K562 (cell line): ENCODE measurements at regions not wholly inside any gene's neighbourhood (a gene's known extent, or its start where the extent isn't known, plus 50 kb on each side); places are given as distances from the start of the nearest gene placed in this dataset.

Source experiments
- ATAC-seq: fragments of 200-7000 bp; cut with Tn5 transposase; 3 replicates; pipeline ENCODE4 v1.9.1; 2020; ENCODE audit warnings: moderate library complexity
- BruUV-seq: library from RNA; stranded (reverse); fragments of 400-500 nt; replicated peaks from 2 replicates; lab custom pipeline; 2021; lab: Mats Ljungman, UMichigan
- CTCF ChIA-PET: fragments of 300-600 bp; formaldehyde crosslinking; extraction: SDS; loops from one replicate; lab custom pipeline; 2021; ENCODE audit warnings: low intra/inter-chr PET ratio; lab: Yijun Ruan, JAX
- POLR2A ChIA-PET: fragments of 300-600, 350-650 bp; sonication (Branson Sonifier 250); formaldehyde crosslinking; extraction: SDS; loops from one replicate; lab custom pipeline; 2021; ENCODE audit warnings: antibody characterized with exemption, inconsistent platforms; lab: Yijun Ruan, JAX
- DNase-seq, 4 experiments: peaks; one replicate each; pipeline versions ENCODE4 v3.0.0 to v3.0.0-alpha.2; 2011 to 2018; ENCODE audit warnings: low spot score in 3 of 4, mixed read lengths in 3 of 4; ENCODE audit errors: extremely low read depth in 1 of 4
- FAIRE-seq: peaks from 2 replicates; lab custom pipeline; 2011; peaks lifted over from hg19 to GRCh38; lab: Jason Lieb, UNC
- H2AFZ ChIP-seq: 2 replicates; pipeline ENCODE4 v1.6.0; 2011; ENCODE audit warnings: low read depth, low read length, control low read depth, inconsistent platforms
- H3K27ac ChIP-seq: fragments of 200-600 bp; 3 replicates; pipeline ENCODE4 v1.8.0; 2011; ENCODE audit warnings: low read depth, mild to moderate bottlenecking, control low read depth, inconsistent platforms, low read length, moderate library complexity, mixed read lengths; ENCODE audit errors: extremely low read depth
- H3K27me3 ChIP-seq, 2 experiments: fragments of 300-600 bp in 1 of 2; 2 replicates in 1 of 2; 3 replicates in 1 of 2; pipeline versions ENCODE4 v1.6.0 to v1.8.0; 2011; ENCODE audit warnings: inconsistent platforms in 2 of 2, low read length in 2 of 2, mild to moderate bottlenecking in 1 of 2, mixed read lengths in 1 of 2, moderate library complexity in 1 of 2; ENCODE audit not compliant: control insufficient read depth in 2 of 2, insufficient read depth in 2 of 2
- H3K36me3 ChIP-seq: fragments of 300-600 bp; 3 replicates; pipeline ENCODE4 v1.8.0; 2011; ENCODE audit warnings: mild to moderate bottlenecking, low read length, inconsistent platforms; ENCODE audit not compliant: control insufficient read depth, insufficient read depth
- H3K4me1 ChIP-seq, 2 experiments: fragments of 200-600 bp in 1 of 2; replicated peaks in 1 of 2; 2 replicates in 1 of 2; 3 replicates in 1 of 2; pipeline versions ENCODE4 v1.5.1 to v1.8.0; 2011; ENCODE audit warnings: inconsistent platforms in 2 of 2, low read length in 2 of 2, mild to moderate bottlenecking in 1 of 2, mixed read lengths in 1 of 2, moderate library complexity in 1 of 2; ENCODE audit not compliant: control insufficient read depth in 2 of 2, insufficient read depth in 2 of 2
- H3K4me2 ChIP-seq: 2 replicates; pipeline ENCODE4 v1.6.1; 2011; ENCODE audit warnings: low read length, control low read depth, inconsistent platforms, mixed read lengths; ENCODE audit not compliant: insufficient read depth
- H3K4me3 ChIP-seq: fragments of 200-600 bp; sonication (generic), shearing (Covaris generic); 2 replicates; pipeline ENCODE4 v1.5.1; 2016; ENCODE audit warnings: control low read depth, inconsistent platforms
- H3K79me2 ChIP-seq: fragments of 200-600 bp; 3 replicates; pipeline ENCODE4 v1.8.0; 2011; ENCODE audit warnings: low read length, inconsistent platforms; ENCODE audit not compliant: control insufficient read depth, insufficient read depth
- H3K9ac ChIP-seq, 2 experiments: 2 replicates each; pipeline versions ENCODE4 v1.6.0 to v1.6.1; 2011; ENCODE audit warnings: low read depth in 2 of 2, low read length in 2 of 2, control low read depth in 1 of 2, inconsistent platforms in 1 of 2, mild to moderate bottlenecking in 1 of 2, mixed read lengths in 1 of 2; ENCODE audit not compliant: insufficient read depth in 1 of 2
- H3K9me1 ChIP-seq: one replicate; pipeline ENCODE4 v1.6.0; 2011; ENCODE audit warnings: inconsistent platforms, mild to moderate bottlenecking, low read length, moderate library complexity; ENCODE audit not compliant: control insufficient read depth, insufficient read depth
- H3K9me3 ChIP-seq: replicated peaks from 2 replicates; pipeline ENCODE4 v1.5.1; 2011; ENCODE audit warnings: low read depth, low read length, inconsistent platforms; ENCODE audit not compliant: control insufficient read depth, insufficient read depth
- H4K20me1 ChIP-seq: replicated peaks from 2 replicates; pipeline ENCODE4 v1.6.1; 2011; ENCODE audit warnings: low read length, inconsistent platforms, mixed read lengths; ENCODE audit not compliant: control insufficient read depth, insufficient read depth
- CEBPB ChIP-seq: fragments of 450-650 bp; IDR thresholded peaks from 2 replicates; pipeline ENCODE4 v1.6.1; 2016; ENCODE audit warnings: missing genetic modification characterization, missing compliant biosample characterization
- CEBPG ChIP-seq, 3 experiments: fragments of 200-800 bp in 1 of 3; sonication (Bioruptor generic) in 1 of 3; sonication (generic) in 1 of 3; formaldehyde crosslinking in 1 of 3; IDR thresholded peaks in 2 of 3; conservative IDR thresholded peaks in 1 of 3; 2 replicates each; pipeline versions ENCODE4 v1.6.1 to v1.8.0; 2016 to 2022; ENCODE audit warnings: missing compliant biosample characterization in 2 of 3, missing genetic modification characterization in 2 of 3, mild to moderate bottlenecking in 1 of 3, missing genetic modification reagents in 1 of 3
- CSDE1 ChIP-seq, 2 experiments: fragments of 450-650 bp; IDR thresholded peaks; 2 replicates each; pipeline ENCODE4 v1.6.1; 2016; ENCODE audit warnings: mild to moderate bottlenecking in 1 of 2
- E2F3 ChIP-seq: fragments of 250-450 bp; sonication (Bioruptor Pico); IDR thresholded peaks from 2 replicates; pipeline ENCODE4 v1.4.0; 2020; ENCODE audit warnings: mild to moderate bottlenecking
- ERF ChIP-seq: fragments of 450-650 bp; formaldehyde crosslinking; IDR thresholded peaks from 2 replicates; pipeline ENCODE4 v1.4.0; 2020; ENCODE audit warnings: mild to moderate bottlenecking, mixed read lengths
- FIP1L1 ChIP-seq: fragments of 200-400 bp; formaldehyde crosslinking; IDR thresholded peaks from 2 replicates; pipeline ENCODE4 v1.6.1; 2018; ENCODE audit warnings: mild to moderate bottlenecking, low read depth, low read length; ENCODE audit not compliant: poor library complexity, severe bottlenecking
- JUNB ChIP-seq: fragments of 450-650 bp; formaldehyde crosslinking; conservative IDR thresholded peaks from 2 replicates; pipeline ENCODE4 v1.4.0; 2020; ENCODE audit warnings: mild to moderate bottlenecking
- LARP7 ChIP-seq: fragments of 450-650 bp; IDR thresholded peaks from 2 replicates; pipeline ENCODE4 v1.6.1; 2016
- MCM2 ChIP-seq: fragments of 450-650 bp; IDR thresholded peaks from 2 replicates; pipeline ENCODE4 v1.6.1; 2017; ENCODE audit warnings: low read depth, mild to moderate bottlenecking
- NCOA1 ChIP-seq: fragments of 450-650 bp; IDR thresholded peaks from 2 replicates; pipeline ENCODE4 v1.6.1; 2016; ENCODE audit warnings: low read depth
- SNIP1 ChIP-seq: fragments of 450-650 bp; IDR thresholded peaks from 2 replicates; pipeline ENCODE4 v1.7.1; 2017; ENCODE audit warnings: low read depth, mild to moderate bottlenecking
- THRA ChIP-seq: fragments of 450-650 bp; IDR thresholded peaks from 2 replicates; pipeline ENCODE4 v1.6.1; 2017; ENCODE audit warnings: mild to moderate bottlenecking, moderate library complexity
- TOE1 ChIP-seq, 2 experiments: fragments of 450-650 bp in 1 of 2; sonication (generic) in 1 of 2; formaldehyde crosslinking in 1 of 2; IDR thresholded peaks; 2 replicates each; pipeline versions ENCODE4 v1.7.1 to v1.8.0; 2016 to 2022; ENCODE audit warnings: borderline replicate concordance in 2 of 2, mild to moderate bottlenecking in 2 of 2, antibody characterized with exemption in 1 of 2, inconsistent platforms in 1 of 2, low read depth in 1 of 2, missing genetic modification reagents in 1 of 2, moderate library complexity in 1 of 2
- YBX1 ChIP-seq: fragments of 450-650 bp; IDR thresholded peaks from 2 replicates; pipeline ENCODE4 v1.7.1; 2016; ENCODE audit warnings: mild to moderate bottlenecking
- ZBTB11 ChIP-seq, 3 experiments: fragments of 200-800 bp in 1 of 3; fragments of 250-450 bp in 1 of 3; fragments of 450-650 bp in 1 of 3; sonication (Bioruptor Pico) in 1 of 3; sonication (Bioruptor generic) in 1 of 3; formaldehyde crosslinking in 1 of 3; IDR thresholded peaks; 2 replicates each; pipeline versions ENCODE4 v1.6.1 to v1.8.0; 2016 to 2022; ENCODE audit warnings: mild to moderate bottlenecking in 2 of 3, missing genetic modification characterization in 2 of 3, missing compliant biosample characterization in 1 of 3, moderate library complexity in 1 of 3
- ZNF431 ChIP-seq: sonication (generic); formaldehyde crosslinking; IDR thresholded peaks from 2 replicates; pipeline ENCODE4 v1.8.0; 2022; ENCODE audit warnings: mild to moderate bottlenecking, missing genetic modification reagents
- ZNF707 ChIP-seq: fragments of 250-450 bp; sonication (Bioruptor Pico); conservative IDR thresholded peaks from 2 replicates; pipeline ENCODE4 v1.8.0; 2022; ENCODE audit warnings: inconsistent platforms, mild to moderate bottlenecking, moderate library complexity
- WGBS: fragments of 100-300 bp; shearing (Covaris generic); methylation state at CpG from one replicate; pipeline ENCODE4 v1.1.6; 2016; ENCODE audit warnings: low coverage, mixed read lengths; ENCODE audit not compliant: insufficient coverage; ENCODE audit errors: missing lambda C conversion rate; 5-methylcytosine and 5-hydroxymethylcytosine counted together
- in situ Hi-C: fragments of 300-500 bp; cut with MboI; formaldehyde crosslinking; loops from 4 replicates; pipeline ENCODE4 v1.15.0; 2018; ENCODE audit warnings: inconsistent platforms, mixed read lengths
- intact Hi-C: fragments of 100-400 bp; cut with micrococcal nuclease; formaldehyde crosslinking; loops from 2 replicates; pipeline ENCODE4 v1.14.2; 2022

- peaks cover 12% of the 10 kb centered on the region for H3K79me2 ChIP-seq
- H3K4me1 ChIP-seq, result peaks cover 3 to 39% of the 10 kb centered on the region in 2 experiments; a peak in 3 of 5 replicates
- H4K20me1 ChIP-seq, result no peaks in the 10 kb centered on the region
- FAIRE-seq (no peak), ATAC-seq (no peak), DNase-seq (no peak)
- intact Hi-C loops (no loop called here), in situ Hi-C loops (no loop called here)
- ChIA-PET POLR2A (interaction anchor here (0.7 kb wide), 1 partner anchor 23 kb away, joined by 3 read pairs; no protein-coding TSS in a partner anchor), CTCF (no interaction called here)
- no peak overlapping the region for H3K27ac ChIP-seq
- BruUV-seq, result no TSS peak
- no peaks in the 10 kb centered on the region for H3K36me3 ChIP-seq
- H3K9ac ChIP-seq, result no peak overlapping the region; a peak in 1 of 4 replicates
- H3K9me1 ChIP-seq, result no peaks in the 10 kb centered on the region
- H2AFZ ChIP-seq, result no peak overlapping the region
- 28% methylated on average over 23 of the region's 40 CpGs for WGBS
- H3K4me3 ChIP-seq, result no peak overlapping the region
- H3K9me3 ChIP-seq, result no peaks in the 10 kb centered on the region
- H3K4me2 ChIP-seq, result no peak overlapping the region
- peaks cover 19 to 45% of the 10 kb centered on the region in 2 experiments; a peak in 4 of 5 replicates for H3K27me3 ChIP-seq
- TF ChIP-seq CSDE1 (IDR thresholded peaks at IDR 0.05) (no peak), ZBTB11 (CRISPR knock-in tag; IDR thresholded peaks at IDR 0.05) (no peak), ZNF707 (CRISPR knock-in tag) (no peak), CEBPB (no peak), LARP7 (no peak), THRA (no peak), JUNB (CRISPR knock-in tag) (no peak), CEBPG (CRISPR knock-in tag; IDR thresholded peaks at IDR 0.05) (no peak), CEBPG (tag; conservative IDR thresholded peaks at IDR 0.05 in 1 of 2, IDR thresholded peaks at IDR 0.05 in 1 of 2) (no peak), E2F3 (CRISPR knock-in tag) (no peak), TOE1 (IDR thresholded peaks at IDR 0.05; ENCODE audit: borderline replicate concordance) (no peak), TOE1 (CRISPR knock-in tag; IDR thresholded peaks at IDR 0.05; ENCODE audit: borderline replicate concordance, low read depth) (no peak), NCOA1 (no peak), YBX1 (no peak), MCM2 (no peak), FIP1L1 (no peak), ZNF431 (CRISPR knock-in tag) (no peak), SNIP1 (no peak), ERF (CRISPR knock-in tag) (no peak)
Measured at GRCh38 chr22:49660794-49661781, 166.6 kb downstream of the BRD1 start.
